CD4-positive, alpha-beta T cell treated with Interleukin-15 for 4 hours (primary cell): ENCODE measurements at regions not wholly inside any gene's neighbourhood (a gene's known extent, or its start where the extent isn't known, plus 50 kb on each side); places are given as distances from the start of the nearest gene placed in this dataset.

Experiments
- DNase-seq: peaks from one replicate; pipeline ENCODE4 v3.0.0-alpha.2; 2020; ENCODE audit warnings: low spot score

- no peak for DNase-seq
Measured at GRCh38 chr15:39454189-39454986, 126.5 kb upstream of the THBS1 start.

- DNase-seq, result no peak
Measured at GRCh38 chr15:39455471-39455991, 125.3 kb upstream of the THBS1 start.

GRCh38 chr15:39456159-39456558 lies 124.7 kb upstream of the THBS1 start:
- no peak for DNase-seq

GRCh38 chr15:39456582-39457330 lies 124.1 kb upstream of the THBS1 start:
- DNase-seq, result no peak

- no peak for DNase-seq
Measured at GRCh38 chr15:39458131-39458530, 122.7 kb upstream of the THBS1 start.

GRCh38 chr15:39459548-39459947 lies 121.3 kb upstream of the THBS1 start:
- DNase-seq, result no peak

GRCh38 chr15:39460748-39461147 lies 120.1 kb upstream of the THBS1 start:
- DNase-seq, result no peak

GRCh38 chr15:39461536-39462130 lies 119.2 kb upstream of the THBS1 start:
- DNase-seq, result no peak

- DNase-seq, result no peak
Measured at GRCh38 chr15:39462691-39463090, 118.2 kb upstream of the THBS1 start.

GRCh38 chr15:39465843-39466749 lies 114.8 kb upstream of the THBS1 start:
- no peak for DNase-seq

GRCh38 chr15:39466750-39467105 lies 114.2 kb upstream of the THBS1 start:
- no peak for DNase-seq

- DNase-seq, result no peak
Measured at GRCh38 chr15:39468331-39468730, 112.5 kb upstream of the THBS1 start.

GRCh38 chr15:39468828-39469227 lies 112.1 kb upstream of the THBS1 start:
- no peak for DNase-seq

- DNase-seq, result no peak
Measured at GRCh38 chr15:39471785-39472574, 108.9 kb upstream of the THBS1 start.

GRCh38 chr15:39472621-39473297 lies 108.1 kb upstream of the THBS1 start:
- no peak for DNase-seq

GRCh38 chr15:39473298-39473947 lies 107.5 kb upstream of the THBS1 start:
- DNase-seq, result no peak

- no peak for DNase-seq
Measured at GRCh38 chr15:39474657-39475056, 106.2 kb upstream of the THBS1 start.

- DNase-seq, result no peak
Measured at GRCh38 chr15:39478996-39479395, 101.9 kb upstream of the THBS1 start.

- DNase-seq, result no peak
Measured at GRCh38 chr15:39479911-39480310, 101.0 kb upstream of the THBS1 start.

GRCh38 chr15:39482459-39482858 lies 98.4 kb upstream of the THBS1 start:
- DNase-seq, result no peak
